T-helper 17 cell (primary cell): ENCODE measurements at regions not wholly inside any gene's neighbourhood (a gene's known extent, or its start where the extent isn't known, plus 50 kb on each side); places are given as distances from the start of the nearest gene placed in this dataset.

ENCODE experiments used
- ATAC-seq: fragments of 150-1000 bp; cut with Tn5 transposase; 2 replicates; pipeline ENCODE4 v1.10.0; 2021; ENCODE audit warnings: mild to moderate bottlenecking, moderate library complexity
- DNase-seq, 3 donors: peaks; one replicate each; pipeline versions ENCODE4 v3.0.0 to v3.0.0-alpha.2; 2020 to 2021
- H3K9me3 ChIP-seq: one replicate; pipeline ENCODE4 v1.7.0; 2013; ENCODE audit warnings: low read length, mild to moderate bottlenecking; ENCODE audit not compliant: control insufficient read depth, poor library complexity, severe bottlenecking
- H3K27ac Mint-ChIP-seq: one replicate; pipeline ENCODE4 v1.8.0; 2022; ENCODE audit warnings: mild to moderate bottlenecking, moderate library complexity, mixed read lengths
- H3K27me3 Mint-ChIP-seq: one replicate; pipeline ENCODE4 v1.8.0; 2022; ENCODE audit warnings: mixed read lengths
- H3K36me3 Mint-ChIP-seq: one replicate; pipeline ENCODE4 v1.8.0; 2022; ENCODE audit warnings: low read depth, mixed read lengths
- H3K4me1 Mint-ChIP-seq: one replicate; pipeline ENCODE4 v1.8.0; 2022; ENCODE audit warnings: mild to moderate bottlenecking, mixed read lengths
- H3K4me3 Mint-ChIP-seq: one replicate; pipeline ENCODE4 v1.8.0; 2022; ENCODE audit warnings: mild to moderate bottlenecking, moderate library complexity, mixed read lengths

- H3K27me3 Mint-ChIP-seq: no peaks in the 10 kb centered on the region
- no peak overlapping the region for H3K27ac Mint-ChIP-seq
- H3K4me1 Mint-ChIP-seq: no peaks in the 10 kb centered on the region
- DNase-seq (no peak), ATAC-seq (no peak)
- no peak overlapping the region for H3K4me3 Mint-ChIP-seq
- H3K36me3 Mint-ChIP-seq: no peaks in the 10 kb centered on the region
- no peaks in the 10 kb centered on the region for H3K9me3 ChIP-seq
Observed at GRCh38 chr9:28929433-28929832, 1356.2 kb upstream of the C9orf72 start.

GRCh38 chr9:28930766-28931165 lies 1357.5 kb upstream of the C9orf72 start:
- no peaks in the 10 kb centered on the region for H3K9me3 ChIP-seq
- no peaks in the 10 kb centered on the region for H3K4me1 Mint-ChIP-seq
- no peaks in the 10 kb centered on the region for H3K36me3 Mint-ChIP-seq
- no peak overlapping the region for H3K27ac Mint-ChIP-seq
- no peaks in the 10 kb centered on the region for H3K27me3 Mint-ChIP-seq
- ATAC-seq (no peak), DNase-seq (no peak)
- H3K4me3 Mint-ChIP-seq: no peak overlapping the region

GRCh38 chr9:28934111-28934510 lies 1360.8 kb upstream of the C9orf72 start:
- H3K27ac Mint-ChIP-seq: no peak overlapping the region
- ATAC-seq: no peak
- H3K9me3 ChIP-seq: no peaks in the 10 kb centered on the region
- DNase-seq: no peak
- H3K36me3 Mint-ChIP-seq: no peaks in the 10 kb centered on the region
- H3K4me1 Mint-ChIP-seq: no peaks in the 10 kb centered on the region
- H3K27me3 Mint-ChIP-seq: no peaks in the 10 kb centered on the region
- H3K4me3 Mint-ChIP-seq: no peak overlapping the region

GRCh38 chr9:28938981-28939380 lies 1365.7 kb upstream of the C9orf72 start:
- H3K36me3 Mint-ChIP-seq: no peaks in the 10 kb centered on the region
- H3K27me3 Mint-ChIP-seq: no peaks in the 10 kb centered on the region
- no peak overlapping the region for H3K27ac Mint-ChIP-seq

GRCh38 chr9:28941856-28942255 lies 1368.6 kb upstream of the C9orf72 start:
- H3K4me3 Mint-ChIP-seq: no peak overlapping the region
- no peaks in the 10 kb centered on the region for H3K27me3 Mint-ChIP-seq
- H3K4me1 Mint-ChIP-seq: no peaks in the 10 kb centered on the region
- no peak for ATAC-seq
- H3K36me3 Mint-ChIP-seq: no peaks in the 10 kb centered on the region
- no peak for DNase-seq
- no peaks in the 10 kb centered on the region for H3K9me3 ChIP-seq
- H3K27ac Mint-ChIP-seq: no peak overlapping the region

More at GRCh38 chr9:28938981-28939380, 1365.7 kb upstream of the C9orf72 start:
- H3K9me3 ChIP-seq: no peaks in the 10 kb centered on the region
- no peak overlapping the region for H3K4me3 Mint-ChIP-seq
- no peak for DNase-seq
- no peaks in the 10 kb centered on the region for H3K4me1 Mint-ChIP-seq
- no peak for ATAC-seq

GRCh38 chr9:28942941-28943340 lies 1369.7 kb upstream of the C9orf72 start:
- DNase-seq: no peak
- no peak for ATAC-seq
- no peak overlapping the region for H3K27ac Mint-ChIP-seq
- no peaks in the 10 kb centered on the region for H3K36me3 Mint-ChIP-seq
- H3K4me3 Mint-ChIP-seq: no peak overlapping the region
- H3K9me3 ChIP-seq: no peaks in the 10 kb centered on the region
- no peaks in the 10 kb centered on the region for H3K4me1 Mint-ChIP-seq
- H3K27me3 Mint-ChIP-seq: no peaks in the 10 kb centered on the region

- Mint-ChIP-seq H3K27ac (no peak overlapping the region), H3K4me1 (no peaks in the 10 kb centered on the region), H3K27me3 (no peaks in the 10 kb centered on the region), H3K36me3 (no peaks in the 10 kb centered on the region), H3K4me3 (no peak overlapping the region)
- ATAC-seq (no peak), DNase-seq (no peak)
- peaks cover 3% of the 10 kb centered on the region for H3K9me3 ChIP-seq
Observed at GRCh38 chr9:28946648-28947047, 1373.4 kb upstream of the C9orf72 start.

GRCh38 chr9:28951945-28952344 lies 1378.7 kb upstream of the C9orf72 start:
- H3K36me3 Mint-ChIP-seq: no peaks in the 10 kb centered on the region
- DNase-seq: no peak
- H3K27me3 Mint-ChIP-seq: no peaks in the 10 kb centered on the region
- no peaks in the 10 kb centered on the region for H3K4me1 Mint-ChIP-seq
- H3K9me3 ChIP-seq: peaks cover 3% of the 10 kb centered on the region
- no peak overlapping the region for H3K27ac Mint-ChIP-seq
- H3K4me3 Mint-ChIP-seq: no peak overlapping the region
- ATAC-seq: no peak

GRCh38 chr9:28956116-28956880 lies 1383.0 kb upstream of the C9orf72 start:
- Mint-ChIP-seq H3K4me3 (no peak overlapping the region), H3K27ac (no peak overlapping the region), H3K27me3 (no peaks in the 10 kb centered on the region), H3K4me1 (no peaks in the 10 kb centered on the region), H3K36me3 (no peaks in the 10 kb centered on the region)
- peaks cover 2% of the 10 kb centered on the region for H3K9me3 ChIP-seq
- ATAC-seq (no peak), DNase-seq (no peak)

- H3K9me3 ChIP-seq: no peaks in the 10 kb centered on the region
- no peaks in the 10 kb centered on the region for H3K36me3 Mint-ChIP-seq
- no peak overlapping the region for H3K27ac Mint-ChIP-seq
- ATAC-seq (no peak), DNase-seq (no peak)
- no peak overlapping the region for H3K4me3 Mint-ChIP-seq
- no peaks in the 10 kb centered on the region for H3K27me3 Mint-ChIP-seq
- H3K4me1 Mint-ChIP-seq: no peaks in the 10 kb centered on the region
Observed at GRCh38 chr9:28960602-28961001, 1387.3 kb upstream of the C9orf72 start.

GRCh38 chr9:28961623-28962022 lies 1388.3 kb upstream of the C9orf72 start:
- no peaks in the 10 kb centered on the region for H3K9me3 ChIP-seq

GRCh38 chr9:28967226-28967625 lies 1393.9 kb upstream of the C9orf72 start:
- ATAC-seq: no peak
- no peaks in the 10 kb centered on the region for H3K9me3 ChIP-seq
- Mint-ChIP-seq H3K4me1 (no peaks in the 10 kb centered on the region), H3K27me3 (no peaks in the 10 kb centered on the region), H3K36me3 (no peaks in the 10 kb centered on the region), H3K27ac (no peak overlapping the region), H3K4me3 (no peak overlapping the region)
- DNase-seq: no peak

More at GRCh38 chr9:28961623-28962022, 1388.3 kb upstream of the C9orf72 start:
- ATAC-seq: no peak
- no peaks in the 10 kb centered on the region for H3K4me1 Mint-ChIP-seq
- DNase-seq: no peak
- H3K36me3 Mint-ChIP-seq: no peaks in the 10 kb centered on the region
- H3K27me3 Mint-ChIP-seq: no peaks in the 10 kb centered on the region
- H3K4me3 Mint-ChIP-seq: no peak overlapping the region
- H3K27ac Mint-ChIP-seq: no peak overlapping the region

GRCh38 chr9:28970241-28970654 lies 1397.0 kb upstream of the C9orf72 start:
- Mint-ChIP-seq H3K27me3 (no peaks in the 10 kb centered on the region), H3K27ac (no peak overlapping the region), H3K36me3 (no peaks in the 10 kb centered on the region), H3K4me1 (no peaks in the 10 kb centered on the region), H3K4me3 (no peak overlapping the region)
- ATAC-seq (no peak), DNase-seq (no peak)
- H3K9me3 ChIP-seq: no peaks in the 10 kb centered on the region

GRCh38 chr9:28971881-28972280 lies 1398.6 kb upstream of the C9orf72 start:
- DNase-seq (no peak), ATAC-seq (no peak)
- no peaks in the 10 kb centered on the region for H3K9me3 ChIP-seq
- Mint-ChIP-seq H3K4me1 (no peaks in the 10 kb centered on the region), H3K4me3 (no peak overlapping the region), H3K27ac (no peak overlapping the region), H3K36me3 (no peaks in the 10 kb centered on the region), H3K27me3 (no peaks in the 10 kb centered on the region)
